NCI-H345 treated with DMSO at 0.1 percent for 48 hours (cell line): ENCODE measurements at regions not wholly inside any gene's neighbourhood (a gene's known extent, or its start where the extent isn't known, plus 50 kb on each side); places are given as distances from the start of the nearest gene placed in this dataset.

Experiments
- DNase-seq: peaks from one replicate; lab custom pipeline; 2025; ENCODE audit not compliant: unreplicated experiment; lab: John Stamatoyannopoulos, UW

GRCh38 chr3:159216311-159216710 is 414.5 kb downstream of the MFSD1 start:
- DNase-seq: no peak

- no peak for DNase-seq
Measured at GRCh38 chr3:159219231-159219630, 417.4 kb downstream of the MFSD1 start.

GRCh38 chr3:159221335-159221734 is 419.5 kb downstream of the MFSD1 start:
- no peak for DNase-seq

GRCh38 chr3:159229116-159229680 is 427.3 kb downstream of the MFSD1 start:
- DNase-seq: no peak

DNA sequence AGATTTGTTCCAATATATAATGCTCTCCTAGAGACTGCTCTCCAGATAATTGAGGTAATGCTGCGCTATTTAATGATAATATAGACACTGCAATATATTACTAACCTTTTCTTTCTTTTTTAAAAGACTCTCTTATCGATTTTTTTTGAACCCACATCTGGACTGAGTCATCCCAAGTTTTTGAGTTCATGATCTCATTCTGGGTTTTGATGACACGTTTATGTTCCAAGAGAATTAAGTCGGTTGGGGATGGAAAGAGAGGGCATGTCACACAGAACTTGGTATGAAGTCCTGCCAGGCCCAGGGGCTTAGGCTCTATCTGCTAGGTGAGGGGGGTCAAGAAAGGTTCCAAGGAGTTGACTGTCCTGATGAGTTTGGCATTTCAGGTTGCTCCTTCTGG is 431.1 kb downstream of the MFSD1 start:
- no peak for DNase-seq

DNA sequence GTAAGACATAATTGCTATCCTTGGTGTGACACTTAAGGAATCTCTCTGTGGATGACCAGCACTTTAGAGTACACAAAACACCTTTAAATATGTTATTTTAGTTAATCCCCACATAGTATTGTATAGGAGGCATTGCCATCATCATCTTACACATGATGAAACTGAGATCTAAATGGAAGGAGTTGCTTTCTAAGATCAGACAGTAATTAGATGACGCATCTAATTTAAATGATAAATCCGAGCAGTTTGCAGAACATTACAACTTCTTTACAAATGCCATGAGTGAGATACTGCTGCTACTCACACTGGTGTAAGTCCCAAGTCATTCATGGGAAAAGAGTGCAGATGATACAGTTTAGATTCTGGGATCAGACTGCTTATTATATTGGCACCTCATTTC is 431.9 kb downstream of the MFSD1 start:
- no peak for DNase-seq

- DNase-seq: no peak
Measured at GRCh38 chr3:159234306-159234705, 432.5 kb downstream of the MFSD1 start.

DNA sequence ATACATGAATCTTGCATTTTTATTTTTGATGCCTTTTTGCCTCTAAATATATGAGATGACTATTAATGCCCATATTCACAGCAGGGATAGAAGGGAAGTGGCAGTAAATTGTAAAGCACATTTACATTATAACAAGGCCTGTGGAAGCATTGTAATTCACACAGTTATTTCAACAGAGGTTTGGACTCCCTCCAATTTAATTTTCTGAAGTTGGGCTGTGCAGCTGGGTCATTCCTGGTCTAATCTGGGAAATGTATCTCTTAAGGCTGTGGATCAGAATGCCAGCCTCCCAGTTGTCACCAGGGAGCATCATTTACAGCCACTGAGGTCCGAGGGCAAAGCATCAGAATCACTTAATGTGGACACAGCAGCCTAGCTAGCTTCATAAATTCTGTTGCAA is 434.5 kb downstream of the MFSD1 start:
- DNase-seq: peak; percentile 56

DNA sequence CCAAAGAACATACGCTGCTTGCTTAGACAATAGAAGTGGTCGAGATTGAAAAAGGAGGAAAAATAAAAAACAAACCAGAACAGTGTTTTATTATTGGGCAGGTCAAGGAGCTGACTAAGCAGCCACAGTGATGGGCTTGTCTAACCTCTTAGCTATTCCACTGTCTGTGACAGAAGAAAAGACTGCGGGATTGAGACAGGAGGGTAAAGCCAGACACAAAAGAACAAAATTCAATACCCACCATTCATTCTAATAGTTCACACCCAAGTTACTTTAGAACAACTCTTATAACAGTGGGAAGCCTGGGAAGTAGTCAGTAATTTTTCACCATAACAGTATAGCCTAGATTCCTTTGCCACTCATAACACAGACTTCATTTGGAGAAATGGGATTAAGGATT is 435.4 kb downstream of the MFSD1 start:
- no peak for DNase-seq

DNA sequence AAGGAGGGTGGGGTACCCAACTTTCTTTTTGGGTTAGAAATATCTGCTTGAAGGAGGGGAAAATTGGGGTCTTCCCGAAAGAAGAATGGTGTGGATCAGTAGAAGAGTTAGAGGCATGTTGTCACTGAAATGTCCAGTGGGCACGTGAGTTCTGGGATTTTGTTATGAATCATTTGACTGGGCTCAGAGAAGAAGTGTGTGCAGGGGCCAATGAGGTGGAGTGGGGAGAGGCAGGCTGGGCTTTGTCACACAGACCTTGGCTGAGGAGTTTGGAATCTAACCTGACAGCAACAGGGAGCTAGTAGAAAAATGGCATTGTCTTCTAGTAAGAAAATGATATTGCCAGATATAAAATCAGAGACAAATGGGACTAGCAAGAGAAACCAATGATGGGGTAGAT is 436.8 kb downstream of the MFSD1 start:
- no peak for DNase-seq

DNA sequence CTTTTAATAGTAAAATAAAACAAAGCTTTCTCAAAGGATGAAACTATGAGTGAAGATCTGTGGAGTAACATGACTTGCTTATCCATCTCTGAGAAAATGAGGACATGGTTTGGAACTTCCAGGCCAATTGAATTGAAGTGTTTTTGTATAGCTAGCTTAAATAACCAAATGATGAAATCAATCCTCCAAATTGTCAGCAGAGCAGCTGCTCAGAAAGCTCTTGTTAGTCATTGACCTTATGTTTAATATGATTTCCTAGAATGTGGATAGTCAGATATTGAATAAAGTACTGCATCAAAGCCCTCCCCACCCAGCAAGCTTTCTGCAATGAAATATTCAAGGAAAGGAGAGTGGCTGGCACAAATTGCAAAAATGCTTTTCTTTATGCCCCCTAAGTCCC is 437.2 kb downstream of the MFSD1 start:
- no peak for DNase-seq

DNA sequence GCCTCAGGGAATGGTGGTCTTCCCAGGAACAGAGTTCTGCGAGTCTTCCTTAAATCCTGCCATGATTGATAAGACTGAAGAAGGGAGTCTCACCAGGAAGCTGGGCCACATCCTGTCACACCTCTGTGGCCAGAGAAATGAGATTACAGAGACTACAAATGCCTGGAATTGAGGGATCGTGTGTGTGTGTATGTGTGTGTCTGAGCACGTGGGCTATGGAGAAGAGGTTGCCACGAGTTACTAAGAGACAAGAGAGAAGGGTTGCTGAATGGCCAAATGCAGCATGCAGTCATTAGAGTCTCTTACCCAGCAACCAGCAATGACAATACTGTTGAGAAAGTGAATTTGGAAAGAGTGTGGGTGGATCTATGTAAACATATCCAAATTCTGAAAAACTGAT is 443.1 kb downstream of the MFSD1 start:
- DNase-seq: no peak

- DNase-seq: no peak
Measured at GRCh38 chr3:159245871-159246270, 444.0 kb downstream of the MFSD1 start.

DNA sequence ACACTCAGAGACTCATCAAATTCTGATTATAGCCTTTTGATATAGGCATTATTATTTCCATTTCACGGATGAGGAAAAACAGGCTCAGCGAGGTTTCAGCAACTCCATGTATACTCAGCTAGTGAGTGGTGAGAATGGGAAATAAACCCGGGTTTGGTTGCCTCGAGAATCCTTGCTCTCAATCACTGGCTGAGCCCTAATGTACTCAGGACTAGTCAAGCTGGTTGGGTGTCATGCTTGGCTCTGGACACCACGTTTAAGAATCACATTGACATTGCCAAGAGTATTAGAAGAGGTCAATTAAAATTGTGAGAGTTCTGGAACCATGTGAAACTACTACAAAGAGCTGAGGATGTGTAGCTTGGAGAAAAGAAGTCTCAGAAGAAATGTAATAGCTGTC is 444.5 kb downstream of the MFSD1 start:
- no peak for DNase-seq

- no peak for DNase-seq
Measured at GRCh38 chr3:159249472-159250174, 447.8 kb downstream of the MFSD1 start.

DNA sequence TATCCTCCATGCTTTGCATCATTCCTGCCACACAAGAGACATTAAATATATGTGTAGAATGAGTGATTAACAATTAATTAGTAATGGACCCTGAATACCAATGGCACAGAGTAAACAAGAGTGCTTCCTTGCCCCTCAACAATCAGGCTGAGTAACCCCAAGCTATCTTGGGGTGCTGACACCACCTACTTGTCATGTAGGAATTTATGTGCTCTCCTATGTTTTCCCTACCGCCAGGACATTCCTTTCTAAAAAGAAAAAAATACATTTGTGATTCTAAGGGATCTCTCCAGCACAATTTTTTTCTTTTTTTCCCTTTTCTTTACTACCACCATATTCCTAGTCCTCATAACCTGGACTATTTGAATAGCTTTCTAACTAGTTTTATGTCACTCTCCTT is 449.1 kb downstream of the MFSD1 start:
- no peak for DNase-seq

- DNase-seq: no peak
Measured at GRCh38 chr3:159252274-159252673, 450.4 kb downstream of the MFSD1 start.

DNA sequence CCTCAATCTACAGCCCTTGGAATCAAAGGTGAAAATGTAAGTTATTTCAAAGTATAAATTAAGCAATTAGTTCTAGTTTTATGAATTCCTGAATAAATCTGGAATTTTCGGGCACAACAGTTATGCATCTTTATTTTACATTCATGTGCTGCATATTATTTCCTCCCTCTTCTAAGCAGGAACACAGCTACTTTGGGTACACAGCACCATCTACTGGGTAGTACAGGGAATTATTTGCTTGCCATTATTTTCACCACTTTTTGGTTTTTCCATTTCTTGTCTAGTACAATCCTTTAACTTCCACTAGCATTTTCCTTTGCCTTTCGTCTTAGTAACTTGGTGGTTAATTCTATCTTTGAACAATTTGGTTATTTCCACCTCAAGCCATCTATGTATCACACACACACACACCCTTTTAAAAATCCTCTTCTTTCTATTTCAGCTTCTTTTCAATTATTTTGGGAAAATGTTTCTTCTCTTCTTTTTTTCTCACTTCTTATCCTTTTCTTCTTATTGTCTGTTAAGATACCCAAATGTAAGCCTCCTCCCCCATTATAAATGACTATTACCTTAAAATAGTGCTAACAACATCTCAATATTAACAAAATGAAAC is 451.0 kb downstream of the MFSD1 start:
- DNase-seq: no peak

DNA sequence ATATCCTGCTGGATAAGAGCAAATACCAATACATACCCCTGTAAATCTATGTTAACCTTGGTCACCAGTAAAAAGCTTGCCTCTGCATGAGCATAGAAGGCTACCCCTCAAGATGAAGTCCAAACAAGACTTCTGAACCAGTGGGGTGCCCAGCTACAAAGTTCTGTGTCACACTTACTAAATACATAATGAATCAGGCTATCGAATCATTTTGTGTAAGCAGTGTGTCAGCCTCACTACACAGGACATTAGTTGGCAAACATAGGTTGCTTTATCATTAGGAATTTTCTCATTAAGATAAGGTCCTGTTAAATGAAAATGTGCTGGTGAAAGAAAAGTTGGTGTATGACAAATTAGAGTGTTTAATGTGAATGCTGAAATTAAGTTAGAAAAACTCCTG is 452.0 kb downstream of the MFSD1 start:
- DNase-seq: no peak

DNA sequence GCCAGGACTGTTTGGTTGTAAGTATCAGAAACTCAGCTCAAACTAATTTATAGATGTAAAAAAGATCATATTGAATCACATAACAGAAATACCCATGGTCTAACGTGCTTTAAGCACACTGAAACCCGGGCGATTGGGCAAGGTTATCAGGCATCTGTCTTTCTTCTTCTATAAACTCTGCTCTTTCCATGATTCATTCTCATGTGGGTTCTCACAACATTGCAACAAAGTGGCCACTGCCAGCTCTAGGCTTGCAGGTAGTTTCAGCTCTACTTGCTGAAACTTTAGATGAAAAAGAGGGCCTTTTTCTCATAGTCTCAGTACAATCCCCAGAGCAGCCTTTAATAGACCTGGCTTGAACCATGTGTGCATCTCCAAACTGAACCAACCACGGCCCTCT is 456.1 kb downstream of the MFSD1 start:
- DNase-seq: no peak

DNA sequence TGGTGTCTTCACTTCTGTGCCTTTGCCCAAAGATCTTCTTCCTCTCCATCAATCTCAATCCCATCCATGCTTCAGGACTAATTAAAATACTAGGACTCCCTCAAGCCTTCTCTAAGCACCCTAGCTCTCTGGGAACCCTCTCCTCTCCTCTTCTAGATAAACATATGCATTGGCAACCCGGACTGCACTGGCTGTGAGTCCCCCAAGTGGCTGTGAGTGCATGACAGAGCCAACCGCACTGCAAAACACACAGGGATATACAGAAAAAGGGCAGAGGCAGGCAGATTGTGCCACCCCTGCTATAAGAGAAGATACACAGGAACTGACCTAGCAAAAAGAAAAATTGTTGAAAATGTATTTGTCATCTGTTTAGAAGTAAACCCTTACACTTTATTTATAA is 457.1 kb downstream of the MFSD1 start:
- DNase-seq: no peak

DNA sequence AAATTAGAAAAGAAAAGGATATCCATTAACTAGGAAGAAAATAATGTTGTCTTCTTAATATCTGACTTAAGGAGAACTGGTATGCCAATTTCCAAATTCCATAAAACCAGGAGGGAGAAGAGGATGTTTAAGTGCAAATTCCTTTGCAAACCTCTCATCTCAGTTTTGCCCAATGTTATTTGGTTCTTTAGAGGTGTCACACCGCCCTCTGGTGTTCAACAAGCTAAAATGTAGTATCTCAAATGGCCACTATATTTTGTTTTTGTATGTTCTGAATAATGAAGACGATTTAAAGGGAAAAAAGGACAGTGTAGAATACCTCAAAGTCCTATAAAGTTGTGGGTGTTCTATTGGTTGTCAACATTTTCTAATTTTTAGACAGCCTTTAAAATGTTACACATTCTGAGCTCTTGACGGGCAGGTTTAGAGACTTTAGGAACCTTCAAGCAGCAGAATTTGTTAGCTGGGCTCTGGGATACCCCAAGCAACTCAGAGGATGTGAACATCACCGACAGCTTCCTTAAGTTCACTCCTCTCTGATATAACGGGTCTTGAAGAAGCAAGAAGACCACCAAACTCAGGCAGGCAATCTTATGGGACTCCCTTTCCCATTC is 458.3 kb downstream of the MFSD1 start:
- DNase-seq: no peak
